HepG2 (cell line): ENCODE measurements at regions not wholly inside any gene's neighbourhood (a gene's known extent, or its start where the extent isn't known, plus 50 kb on each side); places are given as distances from the start of the nearest gene placed in this dataset.

Experiments used
- CHCHD3 ChIP-seq: sonication (generic); formaldehyde crosslinking; IDR thresholded peaks from 2 replicates; pipeline ENCODE4 v1.8.0; 2022; ENCODE audit warnings: mild to moderate bottlenecking, missing genetic modification reagents, moderate library complexity
- POLR2A ChIP-seq, 2 experiments: IDR thresholded peaks; 2 replicates each; pipeline ENCODE4 v1.6.1; 2011; ENCODE audit warnings: low read depth in 2 of 2, low read length in 2 of 2, mild to moderate bottlenecking in 1 of 2, moderate library complexity in 1 of 2; ENCODE audit not compliant: insufficient read depth in 1 of 2
- POLR2AphosphoS5 ChIP-seq: IDR thresholded peaks from 2 replicates; pipeline ENCODE4 v1.6.1; 2012; ENCODE audit warnings: low read depth, low read length
- TF ChIP-seq, protein P1 (sequence below): sonication (generic); formaldehyde crosslinking; IDR thresholded peaks from 2 replicates; pipeline ENCODE4 v1.5.0; 2020; ENCODE audit warnings: mild to moderate bottlenecking, missing genetic modification reagents, moderate library complexity

DNA sequence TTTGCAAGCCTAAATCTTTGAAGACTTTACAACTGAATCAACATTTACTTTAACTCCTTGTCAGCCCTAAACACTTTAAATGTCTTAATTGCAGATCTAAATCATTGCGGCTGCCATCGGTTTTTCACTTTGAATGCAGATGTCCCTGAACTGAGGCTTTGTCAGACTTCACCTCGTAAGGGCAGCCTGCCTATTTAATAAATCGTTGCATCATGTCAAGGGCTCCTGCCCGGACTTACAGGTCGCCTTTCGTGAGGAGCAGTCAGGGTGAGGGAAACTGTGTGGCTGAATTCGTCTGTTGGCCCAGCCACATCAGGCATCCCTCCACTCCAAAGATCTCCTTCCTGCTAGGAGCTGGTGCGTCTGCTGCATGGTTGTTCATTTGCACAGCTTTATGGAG, 368.2 kb upstream of the NPVF start:
- TF ChIP-seq, protein P1, sequence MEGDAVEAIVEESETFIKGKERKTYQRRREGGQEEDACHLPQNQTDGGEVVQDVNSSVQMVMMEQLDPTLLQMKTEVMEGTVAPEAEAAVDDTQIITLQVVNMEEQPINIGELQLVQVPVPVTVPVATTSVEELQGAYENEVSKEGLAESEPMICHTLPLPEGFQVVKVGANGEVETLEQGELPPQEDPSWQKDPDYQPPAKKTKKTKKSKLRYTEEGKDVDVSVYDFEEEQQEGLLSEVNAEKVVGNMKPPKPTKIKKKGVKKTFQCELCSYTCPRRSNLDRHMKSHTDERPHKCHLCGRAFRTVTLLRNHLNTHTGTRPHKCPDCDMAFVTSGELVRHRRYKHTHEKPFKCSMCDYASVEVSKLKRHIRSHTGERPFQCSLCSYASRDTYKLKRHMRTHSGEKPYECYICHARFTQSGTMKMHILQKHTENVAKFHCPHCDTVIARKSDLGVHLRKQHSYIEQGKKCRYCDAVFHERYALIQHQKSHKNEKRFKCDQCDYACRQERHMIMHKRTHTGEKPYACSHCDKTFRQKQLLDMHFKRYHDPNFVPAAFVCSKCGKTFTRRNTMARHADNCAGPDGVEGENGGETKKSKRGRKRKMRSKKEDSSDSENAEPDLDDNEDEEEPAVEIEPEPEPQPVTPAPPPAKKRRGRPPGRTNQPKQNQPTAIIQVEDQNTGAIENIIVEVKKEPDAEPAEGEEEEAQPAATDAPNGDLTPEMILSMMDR (CRISPR knock-in tag): no peak
- TF ChIP-seq CHCHD3 (CRISPR knock-in tag): no peak
- no peak for TF ChIP-seq POLR2A (IDR thresholded peaks at IDR 0.05; ENCODE audit: insufficient read depth in 1 of 2, low read depth in 2 of 2, low read length in 2 of 2)
- TF ChIP-seq POLR2AphosphoS5: no peak
